ENCODE measurements at regions not wholly inside any gene's neighbourhood (a gene's known extent, or its start where the extent isn't known, plus 50 kb on each side); places are given as distances from the start of the nearest gene placed in this dataset.
A peak's percentile ranks its signal among the peaks of the same experiment; 100 is the strongest.

DNA sequence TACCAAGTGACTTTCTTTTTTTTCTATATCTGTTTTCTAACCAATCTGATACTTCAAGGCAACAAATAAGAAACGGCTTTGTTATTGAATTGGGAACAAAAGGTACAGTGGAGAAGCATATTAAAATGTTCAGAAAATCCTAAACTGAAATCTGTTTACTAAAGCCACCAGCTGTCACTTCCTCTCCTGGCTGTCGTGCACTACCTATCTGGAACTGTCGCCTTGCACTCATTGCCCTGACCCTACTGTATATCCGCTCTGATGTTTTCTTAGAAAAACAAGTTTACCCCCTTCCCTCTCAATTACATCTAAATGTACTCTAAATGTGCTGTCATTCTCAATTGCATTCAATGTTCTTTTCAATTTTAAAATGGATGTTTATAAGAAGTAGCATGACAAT is 439.8 kb upstream of the ARRDC4 start:
- peaks cover 10 to 12% of the 10 kb centered on the region in 2 donors for H3K4me1 ChIP-seq
- no peak for DNase-seq
- H3K27ac ChIP-seq, result peak overlapping the region in 2 of 4 donors; percentile 69 to 71
- no peak for ATAC-seq
- intact Hi-C loops (cut with DNase I; ENCODE audit: low total_unique reads) (loop anchor here (5.0 to 10.0 kb wide), 3 partner anchors 58 to 1188 kb away; partner anchors contain the start of genes ARRDC4 and NR2F2), in situ Hi-C loops (cut with MboI; ENCODE audit: low sequenced_read_pairs in 4 of 4) (no loop called here)
- H3K36me3 ChIP-seq, result no peaks in the 10 kb centered on the region
- H3K4me3 ChIP-seq, result peak overlapping the region in 2 of 4 donors; percentile 36 to 51
- no peaks in the 10 kb centered on the region for H3K27me3 ChIP-seq
- no peaks in the 10 kb centered on the region for H3K9me3 ChIP-seq
- TF ChIP-seq POLR2A (IDR thresholded peaks at IDR 0.05), result no peak
- TF ChIP-seq, protein P1, sequence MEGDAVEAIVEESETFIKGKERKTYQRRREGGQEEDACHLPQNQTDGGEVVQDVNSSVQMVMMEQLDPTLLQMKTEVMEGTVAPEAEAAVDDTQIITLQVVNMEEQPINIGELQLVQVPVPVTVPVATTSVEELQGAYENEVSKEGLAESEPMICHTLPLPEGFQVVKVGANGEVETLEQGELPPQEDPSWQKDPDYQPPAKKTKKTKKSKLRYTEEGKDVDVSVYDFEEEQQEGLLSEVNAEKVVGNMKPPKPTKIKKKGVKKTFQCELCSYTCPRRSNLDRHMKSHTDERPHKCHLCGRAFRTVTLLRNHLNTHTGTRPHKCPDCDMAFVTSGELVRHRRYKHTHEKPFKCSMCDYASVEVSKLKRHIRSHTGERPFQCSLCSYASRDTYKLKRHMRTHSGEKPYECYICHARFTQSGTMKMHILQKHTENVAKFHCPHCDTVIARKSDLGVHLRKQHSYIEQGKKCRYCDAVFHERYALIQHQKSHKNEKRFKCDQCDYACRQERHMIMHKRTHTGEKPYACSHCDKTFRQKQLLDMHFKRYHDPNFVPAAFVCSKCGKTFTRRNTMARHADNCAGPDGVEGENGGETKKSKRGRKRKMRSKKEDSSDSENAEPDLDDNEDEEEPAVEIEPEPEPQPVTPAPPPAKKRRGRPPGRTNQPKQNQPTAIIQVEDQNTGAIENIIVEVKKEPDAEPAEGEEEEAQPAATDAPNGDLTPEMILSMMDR (IDR thresholded peaks at IDR 0.05 in 4 of 5, conservative IDR thresholded peaks at IDR 0.05 in 1 of 5), result no peak

DNA sequence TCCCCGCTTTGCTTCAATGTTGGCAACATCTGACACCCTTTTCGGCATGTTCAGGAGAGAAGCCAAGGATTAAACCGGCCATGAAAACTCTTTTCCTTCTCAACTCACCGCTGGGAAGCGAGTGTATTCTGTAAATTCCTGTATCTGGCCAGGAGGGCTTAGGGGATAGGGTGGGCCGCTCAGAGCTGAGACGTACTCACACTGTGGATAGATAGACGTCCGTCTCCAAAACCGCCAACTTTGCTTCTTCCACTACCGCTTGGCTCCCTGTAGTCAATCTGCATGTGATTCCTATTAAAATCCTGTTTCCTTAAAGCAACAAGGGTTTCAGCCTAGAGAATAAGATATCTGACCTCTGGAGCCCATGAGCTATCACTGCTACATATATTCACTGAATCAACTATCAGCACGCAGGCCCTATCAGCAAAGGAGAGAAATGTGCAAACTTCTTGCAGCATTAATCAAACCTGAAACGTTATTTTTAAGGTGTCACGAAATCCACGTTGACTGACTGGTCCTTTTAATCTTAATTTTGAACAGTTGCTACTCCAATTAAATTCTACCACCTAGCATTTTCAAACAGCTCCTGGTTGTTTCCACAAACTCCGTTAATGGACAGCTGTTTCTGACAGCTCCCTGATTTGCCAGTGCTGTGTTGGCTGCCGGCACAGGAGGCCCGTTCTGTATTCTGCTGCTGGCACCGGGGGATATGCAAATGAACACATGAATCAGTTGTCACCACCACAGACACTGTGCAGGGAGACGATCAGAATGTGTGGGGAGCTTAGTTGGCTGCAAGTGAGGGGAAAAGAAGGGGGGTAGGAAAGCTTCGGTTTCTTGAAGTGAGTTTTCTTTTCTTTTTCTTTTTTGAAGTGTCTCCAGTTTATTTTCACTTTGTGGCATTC is 438.9 kb upstream of the ARRDC4 start:
- in situ Hi-C loops (cut with MboI; ENCODE audit: low sequenced_read_pairs in 4 of 4), result no loop called here
- DNase-seq (peak; percentile 25 to 63), ATAC-seq (peak; percentile 70 to 72)
- H3K27ac ChIP-seq, result peak overlapping the region; percentile 64 to 71 (median 69)
- H3K9me3 ChIP-seq, result no peaks in the 10 kb centered on the region
- peak overlapping the region; percentile 36 to 51 (median 47) for H3K4me3 ChIP-seq
- H3K4me1 ChIP-seq, result peaks cover 10 to 12% of the 10 kb centered on the region in 2 donors
- intact Hi-C loops (cut with DNase I; ENCODE audit: low total_unique reads), result loop anchor here (5.0 to 10.0 kb wide), 3 partner anchors 59 to 1189 kb away; partner anchors contain the start of genes ARRDC4 and NR2F2
- H3K27me3 ChIP-seq, result no peaks in the 10 kb centered on the region
- peak in 1 of 2 donors; percentile 15 for TF ChIP-seq POLR2A (IDR thresholded peaks at IDR 0.05)
- TF ChIP-seq, protein P1 (IDR thresholded peaks at IDR 0.05 in 4 of 5, conservative IDR thresholded peaks at IDR 0.05 in 1 of 5), result no peak
- no peaks in the 10 kb centered on the region for H3K36me3 ChIP-seq

DNA sequence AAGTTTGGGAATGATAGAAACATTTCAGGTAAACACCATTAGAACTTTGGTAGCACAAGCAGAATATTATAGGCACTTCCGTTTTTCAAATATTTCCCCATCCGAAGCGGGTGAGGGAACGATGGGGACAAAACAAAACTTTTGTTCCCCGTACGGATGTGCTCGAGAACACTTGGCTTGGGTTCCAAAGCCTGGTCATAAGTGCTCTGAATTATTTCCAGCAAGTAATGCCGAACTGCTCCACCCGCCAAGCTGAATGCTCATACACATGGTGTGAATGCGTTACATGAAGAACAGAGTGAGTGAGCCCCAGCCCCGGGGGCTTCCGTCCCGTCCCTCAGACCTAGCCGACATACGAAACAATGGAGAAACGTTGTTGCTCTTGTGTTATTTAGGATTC is 438.2 kb upstream of the ARRDC4 start:
- no peaks in the 10 kb centered on the region for H3K9me3 ChIP-seq
- intact Hi-C loops (cut with DNase I; ENCODE audit: low total_unique reads) (loop anchor here (5.0 to 10.0 kb wide), 3 partner anchors 60 to 1190 kb away; partner anchors contain the start of genes ARRDC4 and NR2F2), in situ Hi-C loops (cut with MboI; ENCODE audit: low sequenced_read_pairs in 4 of 4) (no loop called here)
- peak overlapping the region; percentile 64 to 71 (median 69) for H3K27ac ChIP-seq
- H3K4me1 ChIP-seq, result peaks cover 10 to 12% of the 10 kb centered on the region in 2 donors
- peak overlapping the region; percentile 36 to 51 (median 47) for H3K4me3 ChIP-seq
- H3K36me3 ChIP-seq, result no peaks in the 10 kb centered on the region
- TF ChIP-seq, protein P1 (IDR thresholded peaks at IDR 0.05 in 4 of 5, conservative IDR thresholded peaks at IDR 0.05 in 1 of 5), result no peak
- no peak for TF ChIP-seq POLR2A (IDR thresholded peaks at IDR 0.05)
- DNase-seq, result peak in 1 of 2 donors; percentile 18
- peak; percentile 29 to 35 for ATAC-seq
- H3K27me3 ChIP-seq, result no peaks in the 10 kb centered on the region

DNA sequence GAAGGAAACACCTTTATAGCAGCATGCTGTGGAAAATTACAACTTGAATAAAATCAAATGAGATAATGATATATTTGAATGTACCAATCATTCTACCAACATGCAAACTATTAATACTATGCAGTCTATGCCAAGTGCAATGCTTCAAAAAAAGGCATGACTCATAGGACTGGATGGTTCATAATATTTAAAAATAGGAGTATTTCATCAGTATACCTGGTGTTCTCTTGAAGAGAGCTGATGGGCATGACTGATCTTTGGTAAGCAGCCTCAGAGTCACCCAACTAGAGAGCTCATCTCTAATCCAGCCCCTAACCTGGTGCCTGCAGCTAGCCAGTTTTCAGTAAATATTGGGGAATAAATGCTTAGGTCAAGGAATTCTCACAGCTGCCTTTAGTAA is 434.7 kb upstream of the ARRDC4 start:
- no peak for TF ChIP-seq POLR2A (IDR thresholded peaks at IDR 0.05)
- TF ChIP-seq, protein P1 (IDR thresholded peaks at IDR 0.05 in 4 of 5, conservative IDR thresholded peaks at IDR 0.05 in 1 of 5), result no peak
- in situ Hi-C loops (cut with MboI; ENCODE audit: low sequenced_read_pairs in 4 of 4), result no loop called here
- no peak overlapping the region for H3K4me3 ChIP-seq
- no peaks in the 10 kb centered on the region for H3K9me3 ChIP-seq
- DNase-seq (peak in 1 of 2 donors; percentile 22), ATAC-seq (peak; percentile 92 to 96)
- no peaks in the 10 kb centered on the region for H3K36me3 ChIP-seq
- intact Hi-C loops (cut with DNase I; ENCODE audit: low total_unique reads), result loop anchor here (1.0 to 10.0 kb wide), 3 partner anchors 126 to 439 kb away; partner anchors contain the start of gene ARRDC4
- H3K27ac ChIP-seq, result peak overlapping the region; percentile 35 to 63 (median 40)
- no peaks in the 10 kb centered on the region for H3K27me3 ChIP-seq
- H3K4me1 ChIP-seq, result peaks cover 5 to 9% of the 10 kb centered on the region in 2 donors

Measured in gastrocnemius medialis (tissue), 4 donors.